ENCODE measurements at regions not wholly inside any gene's neighbourhood (a gene's known extent, or its start where the extent isn't known, plus 50 kb on each side); places are given as distances from the start of the nearest gene placed in this dataset.

DNA sequence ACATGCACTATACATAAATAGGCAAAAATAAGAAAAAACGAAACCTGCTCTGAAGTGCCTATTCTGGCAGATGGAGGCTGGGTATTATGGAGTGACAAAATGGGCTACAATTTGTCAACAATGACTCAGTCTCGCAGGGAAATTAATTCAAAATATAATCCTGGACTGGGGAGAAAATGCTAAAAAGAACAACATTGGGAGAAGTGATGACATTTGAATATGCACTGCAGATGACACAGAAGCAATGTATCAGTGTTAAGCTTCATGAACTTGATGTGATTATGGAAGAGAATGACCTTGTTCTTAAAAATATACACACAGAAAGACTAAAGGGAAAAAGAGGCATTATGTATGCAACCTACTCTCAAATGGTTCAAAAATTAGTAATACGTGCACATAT, 74.8 kb upstream of the PSMD7 start:
- WGBS, 2 donors: 78 to 91% methylated on average over 3 of the region's 3 CpGs

GRCh38 chr16:74219706-74220105, 76.9 kb upstream of the PSMD7 start:
- Histone ChIP-seq H3K36me3 (no peaks in the 10 kb centered on the region), H3K9me3 (no peaks in the 10 kb centered on the region), H3K4me3 (no peak overlapping the region), H3K27ac (no peak overlapping the region), H3K4me1 (no peaks in the 10 kb centered on the region), H3K27me3 (no peaks in the 10 kb centered on the region)
- FAIRE-seq (no peak), DNase-seq (no peak), ATAC-seq (no peak)
- 56 to 75% methylated on average over 1 of the region's 1 CpG for WGBS, 2 donors
- TF ChIP-seq, protein P1, sequence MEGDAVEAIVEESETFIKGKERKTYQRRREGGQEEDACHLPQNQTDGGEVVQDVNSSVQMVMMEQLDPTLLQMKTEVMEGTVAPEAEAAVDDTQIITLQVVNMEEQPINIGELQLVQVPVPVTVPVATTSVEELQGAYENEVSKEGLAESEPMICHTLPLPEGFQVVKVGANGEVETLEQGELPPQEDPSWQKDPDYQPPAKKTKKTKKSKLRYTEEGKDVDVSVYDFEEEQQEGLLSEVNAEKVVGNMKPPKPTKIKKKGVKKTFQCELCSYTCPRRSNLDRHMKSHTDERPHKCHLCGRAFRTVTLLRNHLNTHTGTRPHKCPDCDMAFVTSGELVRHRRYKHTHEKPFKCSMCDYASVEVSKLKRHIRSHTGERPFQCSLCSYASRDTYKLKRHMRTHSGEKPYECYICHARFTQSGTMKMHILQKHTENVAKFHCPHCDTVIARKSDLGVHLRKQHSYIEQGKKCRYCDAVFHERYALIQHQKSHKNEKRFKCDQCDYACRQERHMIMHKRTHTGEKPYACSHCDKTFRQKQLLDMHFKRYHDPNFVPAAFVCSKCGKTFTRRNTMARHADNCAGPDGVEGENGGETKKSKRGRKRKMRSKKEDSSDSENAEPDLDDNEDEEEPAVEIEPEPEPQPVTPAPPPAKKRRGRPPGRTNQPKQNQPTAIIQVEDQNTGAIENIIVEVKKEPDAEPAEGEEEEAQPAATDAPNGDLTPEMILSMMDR (IDR thresholded peaks at IDR 0.05): no peak
- intact Hi-C loops (cut with DNase I): no loop called here

More for the DNA sequence above, 74.8 kb upstream of the PSMD7 start:
- intact Hi-C loops (cut with DNase I): no loop called here
- H3K9me3 ChIP-seq: no peaks in the 10 kb centered on the region
- TF ChIP-seq, protein P1 (IDR thresholded peaks at IDR 0.05): no peak
- H3K4me3 ChIP-seq: no peak overlapping the region
- no peak for FAIRE-seq
- no peak for DNase-seq
- no peaks in the 10 kb centered on the region for H3K4me1 ChIP-seq
- no peaks in the 10 kb centered on the region for H3K36me3 ChIP-seq
- no peaks in the 10 kb centered on the region for H3K27me3 ChIP-seq
- H3K27ac ChIP-seq: no peak overlapping the region
- ATAC-seq: no peak

DNA sequence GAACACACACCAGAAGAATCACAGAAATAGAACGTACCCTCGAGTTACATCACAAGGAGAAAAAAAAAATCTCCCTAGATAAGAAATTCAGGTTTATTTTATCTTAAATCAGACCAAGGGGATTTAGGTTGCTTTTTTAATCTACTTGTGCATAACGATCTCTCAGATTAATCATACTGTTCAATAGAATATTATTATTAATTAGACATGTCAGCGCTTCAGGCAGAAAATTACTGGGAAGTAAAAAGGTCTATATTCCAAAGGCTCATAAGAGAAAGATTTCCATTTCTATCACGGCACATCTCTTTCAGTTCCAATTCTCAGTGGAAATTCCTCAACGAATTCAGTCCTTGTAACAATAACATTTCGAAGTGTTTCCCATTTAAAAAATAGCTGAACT, 77.7 kb upstream of the PSMD7 start:
- H3K9me3 ChIP-seq: no peaks in the 10 kb centered on the region
- no peaks in the 10 kb centered on the region for H3K27me3 ChIP-seq
- DNase-seq: no peak
- TF ChIP-seq, protein P1 (IDR thresholded peaks at IDR 0.05): no peak
- no peak overlapping the region for H3K4me3 ChIP-seq
- no peaks in the 10 kb centered on the region for H3K4me1 ChIP-seq
- WGBS, 2 donors: 61 to 67% methylated on average over 7 of the region's 7 CpGs
- ATAC-seq: no peak
- no peak for FAIRE-seq
- H3K27ac ChIP-seq: no peak overlapping the region
- H3K36me3 ChIP-seq: no peaks in the 10 kb centered on the region
- intact Hi-C loops (cut with DNase I): no loop called here

DNA sequence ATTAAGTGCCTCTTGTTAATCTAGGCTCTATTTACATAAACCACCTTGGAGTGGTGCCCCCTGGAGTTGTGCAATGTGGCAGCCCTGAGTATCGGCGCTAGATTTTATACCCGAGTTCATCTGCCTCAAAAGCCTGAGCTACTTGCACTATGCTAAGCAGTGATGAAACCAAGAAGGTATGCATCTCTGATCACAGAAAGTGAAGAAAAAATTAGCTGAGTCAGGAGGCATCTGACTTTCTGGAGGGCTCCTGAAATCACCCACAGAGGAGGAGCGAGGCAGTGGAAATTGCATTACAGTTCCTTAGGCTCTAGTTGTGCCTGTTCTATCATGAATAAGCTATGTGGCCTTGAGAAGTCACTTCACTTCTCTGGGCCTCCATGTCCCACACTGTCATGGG, 80.3 kb upstream of the PSMD7 start:
- DNase-seq (no peak), ATAC-seq (no peak), FAIRE-seq (no peak)
- Histone ChIP-seq H3K9me3 (no peaks in the 10 kb centered on the region), H3K27me3 (no peaks in the 10 kb centered on the region), H3K27ac (no peak overlapping the region), H3K4me3 (no peak overlapping the region), H3K4me1 (no peaks in the 10 kb centered on the region), H3K36me3 (no peaks in the 10 kb centered on the region)
- 89 to 96% methylated on average over 4 of the region's 4 CpGs for WGBS, 2 donors
- TF ChIP-seq, protein P1 (IDR thresholded peaks at IDR 0.05): no peak
- intact Hi-C loops (cut with DNase I): no loop called here

- FAIRE-seq: no peak
- WGBS, 2 donors: 79 to 87% methylated on average over 6 of the region's 6 CpGs
- Histone ChIP-seq H3K4me3 (no peak overlapping the region), H3K4me1 (no peaks in the 10 kb centered on the region), H3K27ac (no peak overlapping the region), H3K36me3 (no peaks in the 10 kb centered on the region), H3K9me3 (no peaks in the 10 kb centered on the region), H3K27me3 (no peaks in the 10 kb centered on the region)
- no peak for ATAC-seq
- intact Hi-C loops (cut with DNase I): no loop called here
- TF ChIP-seq, protein P1 (IDR thresholded peaks at IDR 0.05): no peak
- no peak for DNase-seq
These were observed 81.4 kb upstream of the PSMD7 start for GRCh38 chr16:74215249-74215648.
